Neural cell (in vitro differentiated cells): ENCODE measurements at regions not wholly inside any gene's neighbourhood (a gene's known extent, or its start where the extent isn't known, plus 50 kb on each side); places are given as distances from the start of the nearest gene placed in this dataset.

Experiments used
- CTCF ChIP-seq: fragments of 450-650 bp; IDR thresholded peaks from 2 replicates; pipeline ENCODE4 v1.5.1; 2014; ENCODE audit warnings: antibody characterized with exemption, mild to moderate bottlenecking, moderate library complexity; ENCODE audit not compliant: poor library complexity, severe bottlenecking
- EP300 ChIP-seq: fragments of 450-650 bp; conservative IDR thresholded peaks from 2 replicates; pipeline ENCODE4 v1.6.1; 2014; ENCODE audit warnings: antibody characterized with exemption, mild to moderate bottlenecking, moderate library complexity; ENCODE audit not compliant: poor library complexity, severe bottlenecking
- TAF1 ChIP-seq: IDR thresholded peaks from 2 replicates; pipeline ENCODE4 v1.6.1; 2012; ENCODE audit warnings: low read depth

GRCh38 chr1:22364326-22364650 lies 87.4 kb upstream of the ZBTB40 start:
- TF ChIP-seq CTCF, result no peak
- no peak for TF ChIP-seq TAF1
- TF ChIP-seq EP300, result no peak
